Activated naive CD8-positive, alpha-beta T cell treated with anti-CD3 and anti-CD28 coated beads, Interleukin-2, amount 50 U/mL, for 24 hours (primary cell): ENCODE measurements at regions not wholly inside any gene's neighbourhood (a gene's known extent, or its start where the extent isn't known, plus 50 kb on each side); places are given as distances from the start of the nearest gene placed in this dataset.

Experiments
- ATAC-seq: fragments of 150-1000 bp; cut with Tn5 transposase; one replicate; pipeline ENCODE4 v1.10.0; 2021
- DNase-seq: peaks from one replicate; pipeline ENCODE4 v3.0.0; 2021
- H3K27ac Mint-ChIP-seq: one replicate; pipeline ENCODE4 v1.8.0; 2021; ENCODE audit warnings: mild to moderate bottlenecking, mixed read lengths
- H3K27me3 Mint-ChIP-seq: one replicate; pipeline ENCODE4 v1.8.0; 2021; ENCODE audit warnings: mixed read lengths
- H3K36me3 Mint-ChIP-seq: one replicate; pipeline ENCODE4 v1.8.0; 2021; ENCODE audit warnings: low read depth, mixed read lengths
- H3K4me1 Mint-ChIP-seq: one replicate; pipeline ENCODE4 v1.8.0; 2021; ENCODE audit warnings: mixed read lengths
- H3K4me3 Mint-ChIP-seq: one replicate; pipeline ENCODE4 v1.8.0; 2021; ENCODE audit warnings: mild to moderate bottlenecking, moderate library complexity, mixed read lengths
- H3K9me3 Mint-ChIP-seq: one replicate; pipeline ENCODE4 v1.8.0; 2021; ENCODE audit warnings: mixed read lengths

- Mint-ChIP-seq H3K4me1 (no peaks in the 10 kb centered on the region), H3K27me3 (no peaks in the 10 kb centered on the region), H3K27ac (no peak overlapping the region), H3K9me3 (no peaks in the 10 kb centered on the region), H3K4me3 (no peak overlapping the region), H3K36me3 (no peaks in the 10 kb centered on the region)
- DNase-seq (no peak), ATAC-seq (no peak)
Observed at GRCh38 chr5:136425921-136426320, 60.6 kb upstream of the TRPC7 start.

DNA sequence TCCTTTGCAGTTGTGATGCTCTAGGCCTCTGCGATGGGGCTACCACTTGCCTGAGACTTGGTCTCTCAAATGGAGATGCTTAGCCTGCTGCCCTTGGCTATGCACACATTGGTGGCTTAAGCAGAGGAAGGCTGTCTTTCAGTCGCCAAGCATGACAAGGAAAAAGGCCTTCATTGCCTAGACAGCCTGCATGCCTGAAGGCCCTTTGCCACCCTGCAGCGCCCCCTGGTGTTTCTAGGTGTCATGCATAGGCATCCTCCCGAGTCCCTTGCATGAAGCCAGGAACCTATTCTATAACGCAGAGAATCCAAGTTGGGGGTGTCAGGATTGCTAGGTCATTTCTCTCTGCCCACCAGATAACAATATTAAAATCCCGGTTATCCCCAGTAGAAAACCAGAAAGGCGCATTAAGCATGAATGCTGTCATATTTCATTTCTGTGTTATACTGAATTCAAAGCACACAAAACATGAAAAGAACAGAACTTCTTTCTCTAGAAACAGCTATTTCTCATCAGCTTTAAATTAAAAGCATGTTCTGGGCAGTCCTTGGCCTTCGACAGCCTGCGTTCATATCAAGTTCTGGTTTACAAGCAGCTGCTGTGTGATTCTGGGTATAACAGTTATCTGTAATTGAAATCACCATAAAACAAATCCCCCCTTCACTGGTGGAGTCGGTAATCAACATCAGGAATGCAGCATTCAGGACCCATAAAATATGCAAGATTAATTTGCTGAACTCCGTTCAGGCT, 59.7 kb upstream of the TRPC7 start:
- no peaks in the 10 kb centered on the region for H3K9me3 Mint-ChIP-seq
- DNase-seq: peak; percentile 58
- no peak overlapping the region for H3K4me3 Mint-ChIP-seq

DNA sequence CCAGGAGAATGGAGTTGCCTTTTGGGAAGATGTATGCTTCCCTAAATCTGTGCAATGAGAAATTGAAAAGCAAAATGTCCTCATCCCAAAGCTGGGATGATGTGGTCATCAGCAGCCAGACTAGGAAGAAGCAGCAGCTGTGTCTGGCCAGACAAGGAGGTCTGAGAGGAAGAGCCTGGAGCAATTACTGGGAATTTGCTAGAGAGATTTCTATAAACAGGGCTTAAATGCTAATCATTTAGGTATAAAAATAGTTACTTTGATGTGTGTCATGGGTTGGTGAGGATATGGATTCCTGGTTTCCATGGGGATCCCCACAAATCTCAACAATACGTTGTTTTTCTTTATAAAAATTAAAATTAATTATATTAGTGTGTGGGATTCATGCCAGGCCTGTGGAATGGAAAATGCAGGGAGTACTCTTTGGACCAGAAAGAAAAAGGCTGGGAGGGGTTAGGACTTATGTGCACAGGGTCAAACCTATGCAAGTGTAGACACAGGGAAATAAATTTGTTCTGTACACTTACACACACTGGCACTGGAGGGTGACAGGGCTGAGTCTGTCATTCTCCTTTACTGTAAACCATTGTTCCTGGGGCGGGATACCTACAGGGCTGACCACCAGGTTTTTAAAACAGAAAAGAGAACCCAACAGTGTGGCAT, 58.7 kb upstream of the TRPC7 start:
- no peak overlapping the region for H3K4me3 Mint-ChIP-seq
- H3K27ac Mint-ChIP-seq: no peak overlapping the region
- H3K4me1 Mint-ChIP-seq: no peaks in the 10 kb centered on the region
- H3K27me3 Mint-ChIP-seq: no peaks in the 10 kb centered on the region
- DNase-seq (no peak), ATAC-seq (no peak)
- no peaks in the 10 kb centered on the region for H3K9me3 Mint-ChIP-seq
- H3K36me3 Mint-ChIP-seq: no peaks in the 10 kb centered on the region

More for the DNA sequence above, 59.7 kb upstream of the TRPC7 start:
- ATAC-seq: no peak
- H3K36me3 Mint-ChIP-seq: no peaks in the 10 kb centered on the region
- no peaks in the 10 kb centered on the region for H3K27me3 Mint-ChIP-seq
- H3K4me1 Mint-ChIP-seq: no peaks in the 10 kb centered on the region
- no peak overlapping the region for H3K27ac Mint-ChIP-seq

GRCh38 chr5:136420168-136420898, 55.0 kb upstream of the TRPC7 start:
- H3K4me1 Mint-ChIP-seq: no peaks in the 10 kb centered on the region

DNA sequence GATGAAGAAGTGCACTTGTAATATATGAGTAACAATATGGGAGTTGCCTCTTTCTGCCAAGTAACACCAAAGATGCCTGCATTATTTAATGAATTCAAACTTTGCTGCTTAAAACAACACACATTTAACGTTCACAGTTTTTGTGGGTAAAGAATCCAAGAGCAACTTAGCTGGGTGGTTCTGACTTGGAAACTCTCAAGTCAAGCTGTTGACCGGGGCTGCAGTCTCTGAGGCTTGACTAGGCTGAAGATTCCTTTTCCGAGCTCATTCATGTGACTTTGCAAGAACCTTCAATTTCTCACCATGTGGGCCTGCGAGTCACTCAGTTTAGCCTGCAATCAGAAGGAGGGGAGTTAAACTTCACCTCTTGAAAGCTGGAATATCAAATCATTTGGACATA, 53.0 kb upstream of the TRPC7 start:
- DNase-seq (no peak), ATAC-seq (no peak)
- Mint-ChIP-seq H3K4me3 (no peak overlapping the region), H3K27ac (no peak overlapping the region), H3K27me3 (no peaks in the 10 kb centered on the region), H3K4me1 (no peaks in the 10 kb centered on the region), H3K9me3 (no peaks in the 10 kb centered on the region), H3K36me3 (no peaks in the 10 kb centered on the region)

More at GRCh38 chr5:136420168-136420898, 55.0 kb upstream of the TRPC7 start:
- DNase-seq (no peak), ATAC-seq (no peak)
- H3K4me3 Mint-ChIP-seq: no peak overlapping the region
- no peaks in the 10 kb centered on the region for H3K27me3 Mint-ChIP-seq
- no peak overlapping the region for H3K27ac Mint-ChIP-seq
- H3K9me3 Mint-ChIP-seq: no peaks in the 10 kb centered on the region
- H3K36me3 Mint-ChIP-seq: no peaks in the 10 kb centered on the region
